Activated CD8-positive, alpha-beta memory T cell treated with anti-CD3 and anti-CD28 coated beads, Interleukin-2, amount 10 ng/mL, durations not matched to agents 7 days and 5 days (primary cell): ENCODE measurements at regions not wholly inside any gene's neighbourhood (a gene's known extent, or its start where the extent isn't known, plus 50 kb on each side); places are given as distances from the start of the nearest gene placed in this dataset.
"Not testable (repeated sequence)": the region's sequence is repeated elsewhere in the genome, so short reads cannot be mapped to it uniquely, and the experiment has no call there.

Source experiments
- ATAC-seq: fragments of 150-1000 bp; cut with Tn5 transposase; one replicate; pipeline ENCODE4 v1.10.0; 2021; ENCODE audit warnings: moderate library complexity
- CTCF ChIA-PET: fragments of 350-600 bp; sonication (Branson Sonifier 250); formaldehyde crosslinking; loops from one replicate; lab custom pipeline; 2021; ENCODE audit warnings: antibody characterized with exemption; lab: Charles Lee
- DNase-seq: peaks from one replicate; pipeline ENCODE4 v3.0.0-alpha.2; 2020
- H3K27ac Mint-ChIP-seq: one replicate; pipeline ENCODE4 v1.8.0; 2021; ENCODE audit warnings: mild to moderate bottlenecking, mixed read lengths
- H3K27me3 Mint-ChIP-seq: one replicate; pipeline ENCODE4 v1.8.0; 2021; ENCODE audit warnings: mixed read lengths
- H3K36me3 Mint-ChIP-seq: one replicate; pipeline ENCODE4 v1.8.0; 2021; ENCODE audit warnings: mild to moderate bottlenecking, mixed read lengths
- H3K4me1 Mint-ChIP-seq: one replicate; pipeline ENCODE4 v1.8.0; 2021; ENCODE audit warnings: mixed read lengths
- H3K4me3 Mint-ChIP-seq: one replicate; pipeline ENCODE4 v1.8.0; 2021; ENCODE audit warnings: mild to moderate bottlenecking, moderate library complexity, mixed read lengths
- H3K9me3 Mint-ChIP-seq: one replicate; pipeline ENCODE4 v1.8.0; 2022; ENCODE audit warnings: low read depth, mixed read lengths

DNA sequence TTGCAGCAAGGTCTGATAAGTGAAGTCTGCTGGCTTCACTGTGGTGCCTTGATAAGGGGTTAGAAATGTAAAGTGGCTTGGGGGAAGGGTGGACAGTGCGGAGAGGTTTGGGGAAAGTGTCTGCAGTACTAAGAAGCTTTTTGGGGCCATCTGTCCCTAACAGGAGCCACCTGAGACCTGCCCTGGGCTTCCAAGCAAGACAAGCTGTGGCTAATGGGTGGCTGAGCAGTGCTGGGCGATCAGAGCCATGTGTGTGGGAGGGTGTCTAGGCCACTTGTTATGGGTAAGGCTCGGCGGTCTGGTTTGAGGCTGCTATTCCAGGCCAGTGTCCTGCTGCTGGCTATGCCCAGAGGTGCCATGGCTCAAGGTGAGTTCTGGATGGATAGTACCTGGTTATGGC, 185.4 kb upstream of the MTMR8 start:
- Mint-ChIP-seq H3K27me3 (no peaks in the 10 kb centered on the region), H3K4me1 (no peaks in the 10 kb centered on the region), H3K36me3 (no peaks in the 10 kb centered on the region), H3K27ac (no peak overlapping the region), H3K4me3 (no peak overlapping the region), H3K9me3 (no peaks in the 10 kb centered on the region)
- DNase-seq (no peak), ATAC-seq (no peak)
- CTCF ChIA-PET: no interaction called here

DNA sequence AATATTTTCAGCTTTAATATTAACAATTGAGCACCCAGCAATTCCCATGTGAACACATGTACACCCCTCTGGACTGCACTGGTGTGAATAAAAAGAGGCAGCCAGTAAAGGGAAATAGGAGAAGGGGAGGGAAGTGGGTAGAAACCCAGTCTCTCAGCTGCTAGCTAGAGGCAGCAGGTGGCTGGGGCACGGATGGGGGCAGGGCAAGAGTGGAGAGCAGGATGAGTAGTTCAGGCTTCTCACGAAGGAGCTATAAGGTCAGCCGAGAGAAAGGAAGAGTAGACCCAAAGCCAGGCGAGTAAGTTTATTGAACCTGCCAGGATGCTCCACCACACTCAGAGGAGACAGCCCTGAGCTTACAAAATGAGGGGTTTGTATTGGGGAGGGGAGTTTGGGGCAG, 184.8 kb upstream of the MTMR8 start:
- ATAC-seq: no peak
- H3K4me1 Mint-ChIP-seq: no peaks in the 10 kb centered on the region
- H3K27me3 Mint-ChIP-seq: no peaks in the 10 kb centered on the region

DNA sequence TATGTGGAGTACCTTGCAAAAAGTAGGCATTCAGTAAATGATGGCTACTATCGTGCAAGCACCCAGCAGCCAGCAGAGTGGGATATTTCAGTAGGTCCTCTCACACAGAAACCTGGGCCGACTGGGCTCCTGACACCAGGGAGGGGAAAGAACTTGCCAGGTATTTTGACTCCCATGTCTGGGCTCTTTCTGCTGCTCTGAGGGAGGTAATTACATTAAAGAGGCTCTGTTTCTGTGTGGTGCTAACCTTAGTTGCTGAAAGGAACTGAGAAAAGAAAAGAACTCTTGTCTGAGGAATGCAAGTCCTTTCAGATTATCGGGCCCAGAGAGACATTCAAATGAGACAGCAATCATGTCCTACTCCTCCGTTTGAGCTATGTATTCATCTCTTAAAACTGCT, 175.8 kb upstream of the MTMR8 start:
- ATAC-seq (no peak), DNase-seq (no peak)
- no peaks in the 10 kb centered on the region for H3K27me3 Mint-ChIP-seq
- peaks cover 2% of the 10 kb centered on the region for H3K9me3 Mint-ChIP-seq
- CTCF ChIA-PET: no interaction called here
- H3K4me1 Mint-ChIP-seq: no peaks in the 10 kb centered on the region
- no peak overlapping the region for H3K27ac Mint-ChIP-seq
- H3K4me3 Mint-ChIP-seq: no peak overlapping the region
- no peaks in the 10 kb centered on the region for H3K36me3 Mint-ChIP-seq

More for the DNA sequence above, 184.8 kb upstream of the MTMR8 start:
- CTCF ChIA-PET: no interaction called here
- Mint-ChIP-seq H3K4me3 (no peak overlapping the region), H3K27ac (no peak overlapping the region), H3K36me3 (no peaks in the 10 kb centered on the region), H3K9me3 (no peaks in the 10 kb centered on the region)
- DNase-seq: no peak

DNA sequence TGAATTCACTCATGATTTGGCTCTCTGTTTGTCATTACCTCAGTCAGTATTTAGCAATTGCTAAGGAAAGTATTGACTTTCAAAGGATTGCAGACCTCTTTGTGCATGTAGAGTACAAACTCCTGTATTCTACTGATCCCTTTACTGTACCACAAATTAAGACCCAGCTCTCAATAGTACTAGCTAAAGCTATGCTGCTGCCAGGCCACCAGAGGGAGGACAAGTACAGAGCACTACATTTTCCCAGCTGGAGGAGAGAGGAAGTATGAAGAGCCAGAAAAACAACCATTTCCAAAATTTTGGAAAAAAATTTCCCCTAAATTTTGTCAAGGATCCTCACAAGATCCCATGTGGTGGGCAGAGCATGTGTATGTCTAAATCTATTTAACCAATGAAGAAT, 175.0 kb upstream of the MTMR8 start:
- no peaks in the 10 kb centered on the region for H3K27me3 Mint-ChIP-seq
- ATAC-seq (no peak), DNase-seq (no peak)
- no peak overlapping the region for H3K27ac Mint-ChIP-seq
- CTCF ChIA-PET: interaction anchor here (1.1 kb wide), 1 partner anchor 142 kb away, joined by 3 read pairs; no protein-coding TSS in a partner anchor
- H3K4me1 Mint-ChIP-seq: no peaks in the 10 kb centered on the region
- H3K4me3 Mint-ChIP-seq: no peak overlapping the region
- H3K9me3 Mint-ChIP-seq: peaks cover 2% of the 10 kb centered on the region
- H3K36me3 Mint-ChIP-seq: no peaks in the 10 kb centered on the region

DNA sequence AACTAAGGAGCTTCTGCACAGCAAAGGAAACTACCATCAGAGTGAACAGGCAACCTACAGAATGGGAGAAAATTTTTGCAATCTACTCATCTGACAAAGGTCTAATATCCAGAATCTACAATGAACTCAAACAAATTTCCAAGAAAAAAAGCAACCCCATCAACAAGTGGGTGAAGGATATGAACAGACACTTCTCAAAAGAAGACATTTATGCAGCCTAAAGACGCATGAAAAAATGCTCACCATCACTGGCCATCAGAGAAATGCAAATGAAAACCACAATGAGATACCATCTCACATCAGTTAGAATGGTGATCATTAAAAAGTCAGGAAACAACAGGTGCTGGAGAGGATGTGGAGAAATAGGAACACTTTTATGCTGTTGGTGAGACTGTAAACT, 170.1 kb upstream of the MTMR8 start:
- DNase-seq, H3K4me1 Mint-ChIP-seq, CTCF ChIA-PET, H3K27me3 Mint-ChIP-seq, H3K27ac Mint-ChIP-seq, H3K36me3 Mint-ChIP-seq, H3K9me3 Mint-ChIP-seq, ATAC-seq, H3K4me3 Mint-ChIP-seq: not testable (repeated sequence)

DNA sequence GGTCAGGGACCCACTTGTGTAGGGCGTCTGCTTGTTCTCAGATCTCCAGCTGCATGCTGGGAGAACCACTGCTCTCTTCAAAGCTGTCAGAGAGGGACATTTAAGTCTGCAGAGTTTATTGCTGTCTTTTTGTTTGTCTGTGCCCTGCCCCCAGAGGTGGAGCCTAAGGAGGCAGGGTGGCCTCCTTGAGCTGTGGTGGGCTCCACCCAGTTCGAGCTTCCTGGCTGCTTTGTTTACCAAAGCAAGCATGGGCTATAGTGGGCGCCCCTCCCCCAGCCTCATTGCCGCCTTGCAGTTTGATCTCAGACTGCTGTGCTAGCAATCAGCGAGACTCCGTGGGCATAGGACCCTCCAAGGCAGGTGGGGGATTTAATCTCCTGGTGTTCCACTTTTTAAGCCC, 154.0 kb upstream of the MTMR8 start:
- H3K9me3 Mint-ChIP-seq, H3K36me3 Mint-ChIP-seq, H3K27me3 Mint-ChIP-seq, CTCF ChIA-PET, H3K27ac Mint-ChIP-seq, H3K4me3 Mint-ChIP-seq, H3K4me1 Mint-ChIP-seq, DNase-seq, ATAC-seq: not testable (repeated sequence)

DNA sequence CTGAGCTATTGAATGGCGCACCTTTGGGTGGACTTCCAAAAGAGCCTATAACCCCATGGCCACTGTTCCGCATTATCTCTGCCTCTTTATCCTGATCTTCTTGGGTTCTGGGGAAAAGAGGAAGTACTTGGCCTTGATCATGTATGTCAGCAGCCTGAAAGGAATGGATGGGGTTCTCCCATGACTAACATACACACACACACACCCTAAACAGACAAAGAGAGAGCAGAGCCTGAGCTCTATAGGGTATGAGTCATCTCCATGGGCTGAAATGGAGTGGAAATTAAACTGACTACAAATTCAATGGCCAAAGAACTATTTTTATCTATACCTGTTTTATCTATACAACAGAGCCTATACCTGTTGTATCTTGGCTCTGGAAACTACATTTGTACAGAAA, 141.5 kb upstream of the MTMR8 start:
- Mint-ChIP-seq H3K9me3 (no peaks in the 10 kb centered on the region), H3K4me1 (no peaks in the 10 kb centered on the region), H3K36me3 (no peaks in the 10 kb centered on the region), H3K27me3 (no peaks in the 10 kb centered on the region), H3K27ac (no peak overlapping the region), H3K4me3 (no peak overlapping the region)
- DNase-seq: no peak
- ATAC-seq: no peak
- CTCF ChIA-PET: no interaction called here
